NCI-H1105 (cell line): ENCODE measurements at regions not wholly inside any gene's neighbourhood (a gene's known extent, or its start where the extent isn't known, plus 50 kb on each side); places are given as distances from the start of the nearest gene placed in this dataset.

Experiments
- DNase-seq: peaks from one replicate; lab custom pipeline; 2025; lab: John Stamatoyannopoulos, UW

DNA sequence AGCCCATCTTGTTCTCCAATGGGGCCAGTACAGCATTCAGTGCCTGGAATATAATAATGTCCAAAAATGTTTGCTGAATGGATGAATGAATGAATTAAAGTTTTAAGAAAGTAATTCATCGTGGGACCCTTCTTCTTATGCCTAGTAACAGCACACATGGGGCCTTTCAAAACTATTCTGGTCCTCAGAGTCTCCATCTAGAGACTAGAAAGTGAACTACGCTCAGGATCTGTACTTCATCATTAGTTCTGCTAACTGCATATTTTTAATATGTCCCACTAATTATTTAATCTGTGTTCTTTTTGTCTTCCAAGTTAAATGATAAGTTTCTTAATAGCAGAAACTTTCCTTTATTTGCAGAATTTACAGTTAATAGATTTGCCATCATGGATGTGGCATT is 172.5 kb downstream of the SMAD2 start:
- no peak for DNase-seq

DNA sequence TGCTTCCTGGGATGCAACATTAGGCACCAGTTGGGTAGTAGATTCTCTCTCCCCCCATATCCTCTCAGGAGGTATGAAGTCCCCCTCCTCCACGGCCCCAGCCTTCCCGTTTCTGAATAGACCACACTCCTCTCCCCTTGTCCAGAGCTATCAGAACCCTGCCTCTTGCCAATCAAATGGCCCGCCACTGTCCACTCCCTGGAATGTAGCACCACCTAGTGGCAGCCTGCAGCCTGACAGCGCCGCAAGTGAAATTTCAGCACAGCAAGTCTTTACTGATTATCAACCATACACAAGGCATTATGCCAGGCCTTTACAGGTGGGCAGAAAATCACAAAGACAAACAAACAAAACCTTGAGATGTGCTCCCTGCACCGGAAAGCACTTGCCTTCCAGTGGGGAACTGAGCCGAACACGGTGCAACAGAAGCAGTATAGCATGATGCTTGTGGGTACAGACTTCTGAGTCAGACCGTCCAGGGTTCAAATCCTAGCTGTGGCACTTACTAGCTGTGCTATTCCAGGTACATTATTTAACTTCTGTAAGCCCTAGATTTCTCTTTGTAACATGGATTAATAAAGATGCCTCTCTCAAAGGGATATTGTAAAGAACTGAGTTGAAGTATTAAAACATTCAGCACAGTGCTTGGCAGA is 174.0 kb downstream of the SMAD2 start:
- DNase-seq, result peak; percentile 72

DNA sequence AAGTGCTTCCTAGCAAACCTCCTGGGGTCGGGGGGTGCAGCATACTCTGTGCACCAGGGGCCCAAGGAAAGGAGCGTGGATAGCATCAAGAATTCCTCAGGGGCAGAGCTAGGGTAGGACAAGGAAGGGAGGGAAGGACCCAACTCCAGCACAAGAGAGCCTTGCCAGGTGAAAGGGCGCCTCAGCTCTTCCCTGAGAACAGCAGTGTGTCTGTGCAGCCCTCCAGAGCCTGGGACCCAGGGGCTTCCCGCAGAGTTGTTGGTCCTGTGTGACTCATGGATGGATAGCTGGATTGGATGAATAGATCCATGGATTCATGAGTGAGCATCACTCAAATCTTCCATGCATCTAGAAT is 175.4 kb downstream of the SMAD2 start:
- no peak for DNase-seq

DNA sequence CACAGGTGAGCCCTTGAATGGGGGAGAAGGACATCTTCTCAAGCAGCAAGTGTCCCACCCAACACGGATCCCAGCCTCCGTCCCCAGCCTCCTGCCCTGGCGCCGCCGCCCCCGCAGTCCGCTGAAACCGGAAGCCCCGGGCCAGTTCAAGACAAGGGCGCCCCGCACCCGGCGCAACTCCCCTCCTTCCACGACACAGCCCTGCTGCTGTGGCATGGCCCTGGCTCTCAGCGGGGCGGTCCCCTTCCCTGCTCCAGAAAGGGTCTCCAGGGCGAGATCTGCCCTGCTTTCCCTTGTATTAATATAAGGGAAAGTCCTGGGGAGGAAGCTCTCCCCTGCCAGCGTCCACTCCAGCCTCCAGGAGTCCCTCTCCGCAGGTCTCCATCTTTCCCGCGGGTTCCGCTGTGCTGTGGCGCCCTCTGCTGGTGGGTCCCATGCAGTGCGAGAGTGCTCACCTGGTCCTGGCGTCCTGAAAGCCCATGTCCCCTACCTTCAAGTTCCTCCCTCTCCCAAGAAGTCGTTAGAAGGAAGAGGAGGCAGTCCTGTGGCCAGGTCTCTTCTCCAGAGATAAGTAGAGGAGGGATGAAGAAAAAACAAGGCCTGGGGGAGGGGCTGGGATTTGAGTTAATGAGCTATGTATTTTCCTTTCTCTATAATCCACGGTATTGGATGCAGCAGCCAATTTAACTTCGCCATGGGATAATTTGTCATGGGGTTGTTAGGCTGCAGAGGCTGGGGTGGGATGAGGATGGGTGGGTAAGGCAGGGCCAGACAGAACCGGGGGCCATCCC is 176.0 kb downstream of the SMAD2 start:
- DNase-seq, result peak; percentile 54

DNA sequence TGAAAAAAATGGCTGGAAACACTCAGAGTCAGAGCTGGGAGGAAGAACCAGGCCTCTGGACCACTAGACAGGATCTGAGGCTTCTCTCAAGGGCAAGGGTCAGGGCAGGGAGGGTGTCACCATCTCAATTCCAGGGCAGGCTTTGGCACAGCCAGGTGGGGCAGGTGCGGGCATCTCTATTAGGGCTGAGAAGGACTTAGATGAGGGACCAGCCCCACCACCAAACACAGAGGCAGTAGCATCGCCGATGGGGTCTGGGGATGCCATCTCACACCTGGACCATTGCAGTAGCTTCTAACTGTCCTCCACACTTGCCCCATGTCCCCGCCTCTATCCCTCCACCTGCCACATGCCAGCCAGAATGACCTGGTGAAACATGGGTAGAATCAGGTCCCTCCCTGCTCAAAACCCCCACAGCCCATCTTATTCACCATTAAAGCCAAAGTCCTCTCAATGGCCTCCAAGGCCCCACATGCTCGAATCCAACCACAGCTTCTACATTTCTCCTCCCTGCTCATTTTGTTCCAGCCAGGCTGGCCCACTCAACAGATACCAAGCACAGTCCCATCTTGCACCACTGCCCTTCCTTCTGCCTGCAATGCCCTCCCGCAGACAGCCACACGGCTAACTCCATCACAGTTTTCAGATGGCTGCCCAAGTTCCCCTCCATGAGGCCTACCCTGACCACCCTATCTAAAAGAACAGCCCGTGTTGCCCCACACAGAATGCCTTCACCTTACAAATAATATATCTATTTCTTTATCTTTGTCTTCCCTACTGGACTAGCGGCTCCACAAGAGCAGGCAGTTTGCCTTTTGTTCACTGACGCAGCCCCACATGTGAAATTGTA is 177.4 kb downstream of the SMAD2 start:
- DNase-seq, result no peak

DNA sequence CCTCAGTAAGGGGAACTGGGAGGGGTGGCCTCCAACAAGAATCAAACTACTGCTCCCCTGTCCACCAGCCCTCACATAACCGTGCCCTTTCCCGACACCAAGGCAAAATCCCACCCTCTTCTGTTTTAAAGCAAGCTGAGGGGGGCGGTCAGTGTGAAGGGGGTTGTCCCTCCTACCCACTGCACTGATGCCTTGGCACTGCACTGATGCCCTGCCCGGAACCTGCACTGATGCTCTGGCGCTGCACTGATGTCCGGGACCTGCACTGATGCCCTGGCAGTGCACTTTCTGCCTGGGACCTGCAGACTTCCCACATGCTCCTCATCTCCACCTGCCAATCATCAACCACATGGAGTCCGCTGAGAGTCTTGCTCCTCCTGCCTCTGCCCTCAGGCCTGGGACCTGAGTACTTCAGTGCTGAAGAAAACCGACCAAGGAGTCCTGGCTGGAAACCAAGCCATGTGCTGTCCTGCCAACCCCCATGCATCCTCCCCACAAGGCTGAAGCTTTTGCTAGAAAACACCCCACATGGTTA is 179.5 kb downstream of the SMAD2 start:
- DNase-seq, result no peak

DNA sequence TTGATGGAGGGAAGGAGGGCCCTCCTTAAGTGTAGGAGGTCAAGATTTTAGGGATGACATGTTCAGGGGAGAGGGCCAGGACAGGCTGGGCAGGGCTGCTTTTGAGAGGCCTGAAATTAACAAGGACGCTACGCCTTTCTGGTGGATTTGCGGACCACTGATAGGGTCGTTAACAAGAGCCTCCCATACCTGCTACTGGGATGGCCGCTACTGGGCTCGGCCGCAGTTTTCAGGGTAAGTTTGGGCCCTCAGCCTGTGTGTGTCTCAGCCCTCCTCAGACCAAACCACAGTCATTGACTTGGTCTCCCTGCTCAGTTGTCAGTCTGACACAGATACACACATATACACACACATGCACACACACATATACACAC is 180.9 kb downstream of the SMAD2 start:
- no peak for DNase-seq

DNA sequence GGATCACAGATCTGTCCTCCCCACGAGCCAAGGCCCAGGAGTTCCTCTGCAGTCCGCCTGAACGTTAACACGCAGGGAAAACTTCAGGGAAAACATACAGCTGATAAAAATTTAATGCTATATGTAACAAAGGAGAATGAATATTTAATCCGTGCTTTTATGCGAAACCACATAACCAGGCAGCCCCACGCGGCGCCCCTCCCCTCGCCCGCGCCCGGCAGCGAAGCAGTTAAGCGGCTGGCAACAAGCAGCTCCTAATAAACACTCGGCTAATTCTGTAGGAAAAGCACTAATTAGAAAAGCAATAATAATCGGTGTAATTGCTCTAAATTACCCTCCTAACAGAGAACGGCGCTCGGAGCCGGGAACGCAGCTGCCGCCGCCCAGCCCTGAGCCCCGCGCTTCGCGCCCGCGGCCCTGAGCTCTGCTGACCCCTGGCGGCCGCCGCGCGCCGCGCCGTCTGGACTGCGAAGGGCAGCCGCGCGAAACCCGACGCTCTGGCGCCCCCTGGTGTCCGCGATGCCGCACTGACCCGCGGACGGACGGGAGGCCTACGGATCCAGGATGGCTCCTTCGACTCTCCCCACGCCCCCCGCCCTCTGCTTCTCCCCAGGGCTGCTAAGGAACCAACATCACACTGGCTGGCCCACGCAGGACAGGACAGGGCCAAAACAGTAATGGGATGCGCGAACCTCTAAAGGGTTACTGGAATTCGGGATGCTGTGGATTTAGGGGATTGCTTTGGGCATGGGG is 181.4 kb downstream of the SMAD2 start:
- DNase-seq, result peak; percentile 86

DNA sequence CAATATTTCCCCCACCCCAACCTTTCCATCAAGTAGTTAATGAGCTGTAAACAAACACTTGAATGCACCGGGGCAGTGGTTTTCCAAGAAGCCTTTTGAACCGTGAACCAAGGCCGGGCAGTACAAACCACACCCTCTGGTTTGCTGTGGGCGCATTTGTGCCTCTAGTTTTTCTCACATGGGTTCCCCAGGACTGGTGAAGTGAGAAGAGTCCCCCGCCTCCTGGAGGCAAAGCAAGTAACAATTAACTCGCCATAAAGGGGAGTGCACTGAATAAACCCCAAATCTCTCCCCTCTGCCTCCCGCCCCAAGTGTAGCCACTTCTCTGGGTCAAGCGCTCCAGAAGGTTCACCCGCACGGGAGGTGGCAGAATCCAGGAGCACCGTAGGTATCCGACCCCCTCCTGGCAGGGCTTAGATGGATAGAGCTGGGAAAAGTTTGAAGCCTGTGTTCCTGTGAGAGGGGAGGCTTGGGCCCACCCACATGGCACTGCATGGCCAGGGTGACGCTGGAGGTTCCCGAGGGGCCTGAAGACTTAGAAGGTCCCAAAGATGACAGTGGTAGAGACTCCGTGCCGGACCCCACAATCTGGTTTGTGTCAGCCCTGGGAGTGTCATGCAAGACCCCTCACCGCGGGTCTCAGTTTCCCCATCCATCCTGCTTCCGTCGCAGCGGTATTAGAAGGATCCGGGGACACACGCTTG is 182.2 kb downstream of the SMAD2 start:
- no peak for DNase-seq

DNA sequence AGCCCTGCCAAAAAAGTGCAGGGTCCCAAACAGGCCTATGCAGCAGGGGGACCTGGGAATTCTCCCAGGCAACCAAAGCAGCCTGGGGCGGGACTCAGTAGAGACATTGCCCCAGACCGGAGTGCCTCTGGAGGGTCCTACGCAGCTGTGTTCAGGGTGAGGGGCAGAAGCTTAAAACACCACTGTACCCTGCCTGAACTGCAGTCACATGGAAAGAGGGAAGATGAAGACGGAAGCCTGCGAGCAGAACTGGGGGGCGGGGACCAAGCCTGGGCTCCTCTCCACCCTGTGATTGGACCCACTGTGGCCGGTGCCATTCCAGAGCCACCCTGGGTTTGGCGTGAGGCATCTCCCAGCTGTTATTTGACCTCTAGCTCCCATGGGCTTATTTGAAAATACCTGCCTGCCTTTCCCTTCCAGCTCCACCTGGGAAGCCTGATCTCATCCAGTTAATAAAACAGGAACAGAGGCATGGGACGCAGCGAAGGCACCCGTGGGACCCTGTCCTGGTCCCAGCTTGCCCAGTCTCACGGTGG is 183.1 kb downstream of the SMAD2 start:
- no peak for DNase-seq

DNA sequence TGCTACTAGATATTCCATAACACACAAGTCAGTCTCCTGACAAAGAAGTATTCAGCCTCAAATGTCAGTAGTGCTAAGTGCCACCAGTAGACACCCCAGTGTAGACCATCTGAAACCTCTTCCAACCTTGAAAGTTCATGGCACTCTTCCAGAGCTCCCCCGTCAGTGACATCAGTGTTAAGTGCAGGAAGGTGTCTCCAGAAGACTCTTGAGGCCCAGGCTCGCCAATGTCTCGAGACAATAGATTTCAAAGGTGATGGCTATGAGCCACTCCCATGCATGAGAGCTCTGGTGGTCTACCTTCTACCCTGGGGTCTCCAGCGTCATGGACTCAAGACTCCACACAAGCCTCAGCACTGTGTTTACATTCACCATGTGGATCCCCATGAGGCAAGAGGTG is 183.8 kb downstream of the SMAD2 start:
- no peak for DNase-seq

DNA sequence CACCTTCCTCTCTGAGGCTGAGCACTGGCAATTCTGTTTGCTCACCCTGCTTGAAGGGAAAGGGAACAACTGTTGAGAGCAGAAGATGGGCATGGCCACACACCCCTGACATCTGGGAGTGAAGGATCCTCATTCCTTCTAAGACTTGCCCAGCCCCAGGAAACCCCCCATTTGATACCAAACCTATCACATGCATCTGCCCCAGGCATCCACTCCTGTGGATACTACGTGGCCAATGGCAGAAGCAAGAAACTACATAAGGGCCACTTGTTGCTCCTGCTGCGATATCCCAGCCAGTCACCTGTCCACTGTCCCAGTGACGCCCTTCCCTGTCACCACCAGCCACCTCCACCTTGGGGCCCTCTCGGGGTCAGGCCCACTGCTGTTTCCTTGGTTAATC is 185.2 kb downstream of the SMAD2 start:
- DNase-seq, result no peak

DNA sequence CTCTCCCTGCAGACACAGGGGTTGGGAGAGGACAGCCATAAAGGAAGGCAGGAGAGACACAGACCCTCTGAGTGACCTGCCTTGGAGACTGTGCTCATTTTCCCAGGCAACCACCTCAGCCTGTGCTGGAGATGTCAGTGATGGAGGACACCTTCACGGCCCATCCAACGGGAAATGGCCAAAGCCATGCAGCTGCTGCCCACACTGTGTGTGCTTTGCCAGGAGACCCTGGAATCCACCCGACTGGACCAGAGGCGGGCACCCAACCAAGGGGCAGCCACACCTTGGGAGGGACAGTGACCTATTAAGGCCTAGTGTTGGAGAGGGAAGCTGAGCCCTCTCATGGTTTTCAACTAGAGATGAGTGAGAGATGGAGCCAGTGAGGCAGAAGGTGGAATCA is 192.5 kb downstream of the SMAD2 start:
- no peak for DNase-seq

DNA sequence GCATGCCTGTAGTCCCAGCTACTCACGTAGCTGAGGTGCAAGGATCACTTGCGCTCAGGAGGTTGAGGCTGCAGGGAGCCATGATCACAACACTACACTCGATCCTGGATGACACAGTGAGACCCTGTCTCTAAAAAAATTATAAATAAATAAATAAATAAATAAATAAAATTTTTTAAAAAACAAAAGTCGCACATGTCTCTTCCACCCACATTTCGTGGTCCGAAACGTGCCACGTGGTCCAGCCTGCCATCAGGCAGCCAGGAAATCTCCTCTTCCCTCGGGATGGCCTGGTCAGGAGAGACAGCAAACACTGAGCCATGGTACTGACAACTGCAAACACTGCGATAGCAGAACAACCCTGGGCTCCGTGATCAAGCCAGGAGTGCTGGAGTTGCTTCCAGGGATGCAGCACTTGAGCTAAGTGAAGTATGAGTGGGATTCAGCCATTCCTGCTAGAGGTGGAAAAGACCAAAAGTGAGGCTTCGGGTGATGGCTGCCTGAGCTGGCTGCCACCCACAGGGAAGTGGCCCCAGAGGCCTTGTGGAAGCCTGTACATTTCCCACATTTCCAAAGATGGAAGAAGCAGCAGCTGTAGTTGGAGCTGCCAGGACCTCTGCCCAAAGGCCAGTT is 193.1 kb downstream of the SMAD2 start:
- DNase-seq, result no peak

DNA sequence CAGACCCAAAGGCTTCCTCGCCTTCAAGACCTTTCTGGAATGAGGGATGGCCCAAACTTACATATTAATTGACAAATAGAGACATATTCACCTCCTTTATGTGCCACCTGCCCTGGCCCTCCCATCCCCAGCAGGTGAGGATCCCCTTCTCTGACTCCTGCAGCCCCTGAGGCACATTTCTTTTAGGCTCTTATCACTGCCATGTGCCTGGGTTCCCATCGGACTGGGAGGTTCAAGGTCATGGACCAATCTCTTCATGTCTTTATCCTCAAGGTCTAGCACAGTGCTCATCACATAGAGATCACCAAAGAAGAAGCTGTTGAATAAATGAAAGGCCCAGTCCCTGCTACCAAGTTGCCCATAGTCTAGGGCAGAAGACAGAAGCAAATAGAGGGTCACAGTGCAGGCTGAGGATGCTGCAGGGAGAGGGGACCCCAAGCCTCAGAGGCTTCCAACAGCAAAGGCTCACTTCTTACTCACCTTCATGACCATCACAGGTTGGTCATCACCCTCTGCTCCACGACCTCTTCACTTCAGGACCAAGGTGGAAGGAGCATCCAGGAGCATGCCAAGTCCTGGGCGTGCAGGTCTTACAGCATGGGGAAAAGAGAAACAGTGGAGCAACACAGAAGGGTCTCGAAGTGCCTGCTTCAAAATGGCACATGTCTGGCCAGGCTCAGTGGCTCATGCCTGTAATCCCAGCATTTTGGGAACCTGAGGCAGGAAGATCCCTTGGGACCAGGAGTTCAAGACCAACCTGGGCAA is 193.9 kb downstream of the SMAD2 start:
- no peak for DNase-seq

DNA sequence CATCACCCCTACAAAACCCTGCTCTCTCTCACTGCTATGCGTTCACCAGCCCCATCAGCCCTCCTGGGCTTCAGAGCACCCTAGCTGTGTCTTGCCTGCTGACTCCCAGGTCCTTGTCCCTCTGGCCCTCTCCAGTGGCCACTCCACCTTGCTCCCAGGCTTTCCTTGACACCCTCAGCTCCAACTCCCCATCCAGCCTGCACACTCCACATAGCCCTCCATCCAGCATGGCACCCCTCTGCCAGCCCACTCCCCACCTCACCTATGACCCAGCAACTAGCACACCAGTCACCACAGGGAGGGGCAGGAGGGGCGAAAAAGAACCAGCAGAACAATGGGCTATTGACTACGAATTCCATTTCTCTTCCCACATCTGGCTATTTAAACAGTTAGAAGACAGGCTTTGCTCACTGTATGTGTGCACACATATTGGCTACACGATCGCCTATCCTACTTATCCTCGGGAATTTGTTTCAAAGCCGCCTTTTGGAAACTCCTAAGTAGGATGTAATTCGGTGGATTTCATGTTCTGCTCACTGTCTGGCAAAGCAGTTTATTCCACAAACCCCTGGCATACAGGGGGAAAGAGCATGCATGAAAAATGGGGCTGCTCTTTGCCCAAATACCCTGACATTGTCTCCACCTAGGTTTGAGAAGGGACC is 195.3 kb downstream of the SMAD2 start:
- no peak for DNase-seq

DNA sequence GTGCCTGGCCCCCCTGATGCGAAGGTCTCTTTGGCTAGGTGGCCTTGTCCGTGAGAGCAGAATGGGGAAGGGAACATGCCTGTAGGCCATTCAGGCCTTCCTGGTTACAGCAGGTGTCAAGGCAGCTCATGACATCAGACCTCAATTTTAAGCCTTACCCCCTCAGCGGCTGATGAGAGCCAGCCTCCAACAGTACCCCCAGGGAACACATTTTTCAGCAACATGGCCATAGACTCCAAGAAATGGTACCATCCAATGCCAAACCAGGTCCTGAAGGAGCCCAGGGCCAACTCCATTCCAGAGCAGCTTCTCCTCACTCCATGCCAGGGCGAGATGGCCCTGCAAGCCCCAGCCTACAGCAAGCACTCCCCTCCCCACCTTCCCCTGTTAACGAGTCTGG is 199.2 kb downstream of the SMAD2 start:
- DNase-seq, result no peak

DNA sequence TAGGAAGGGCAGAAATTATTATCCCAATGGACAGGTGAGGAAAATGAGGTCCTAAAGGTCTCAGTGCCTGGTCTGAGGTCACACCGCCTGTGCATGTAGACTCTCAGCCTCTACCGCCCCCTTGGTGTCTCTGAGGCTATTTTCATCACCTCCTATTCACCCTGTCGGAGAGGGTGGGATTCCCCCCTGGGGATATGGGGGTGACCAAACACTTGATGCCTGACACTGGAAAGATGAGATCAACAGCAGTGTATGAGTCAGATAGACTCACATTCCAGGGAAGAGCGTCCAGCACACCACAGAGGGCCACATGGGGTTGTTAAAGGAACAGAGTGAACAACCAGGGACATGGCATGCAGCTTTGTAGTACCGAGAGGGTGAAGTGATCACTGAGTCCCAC is 199.7 kb downstream of the SMAD2 start:
- no peak for DNase-seq

DNA sequence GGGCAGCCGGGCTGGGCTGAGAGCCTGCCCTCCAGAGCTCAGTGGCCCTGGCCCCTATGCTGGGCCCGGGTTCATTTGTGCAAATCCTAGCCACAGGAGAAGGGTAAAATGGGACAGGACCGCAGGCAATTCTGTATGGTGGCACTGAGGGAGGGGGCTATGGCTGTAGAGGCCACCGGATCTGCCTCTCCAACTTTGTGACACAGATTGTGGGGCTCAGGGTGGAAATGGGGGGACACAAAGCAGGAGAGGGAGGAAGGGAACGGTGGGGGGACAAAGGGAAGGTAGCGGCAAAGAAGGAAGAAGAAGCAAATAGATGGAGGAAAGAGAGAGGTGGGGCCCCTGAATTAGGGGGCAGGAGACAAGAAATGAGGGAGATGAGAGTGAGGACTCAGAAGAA is 201.1 kb downstream of the SMAD2 start:
- DNase-seq, result no peak
